ENCODE measurements at regions not wholly inside any gene's neighbourhood (a gene's known extent, or its start where the extent isn't known, plus 50 kb on each side); places are given as distances from the start of the nearest gene placed in this dataset.

DNA sequence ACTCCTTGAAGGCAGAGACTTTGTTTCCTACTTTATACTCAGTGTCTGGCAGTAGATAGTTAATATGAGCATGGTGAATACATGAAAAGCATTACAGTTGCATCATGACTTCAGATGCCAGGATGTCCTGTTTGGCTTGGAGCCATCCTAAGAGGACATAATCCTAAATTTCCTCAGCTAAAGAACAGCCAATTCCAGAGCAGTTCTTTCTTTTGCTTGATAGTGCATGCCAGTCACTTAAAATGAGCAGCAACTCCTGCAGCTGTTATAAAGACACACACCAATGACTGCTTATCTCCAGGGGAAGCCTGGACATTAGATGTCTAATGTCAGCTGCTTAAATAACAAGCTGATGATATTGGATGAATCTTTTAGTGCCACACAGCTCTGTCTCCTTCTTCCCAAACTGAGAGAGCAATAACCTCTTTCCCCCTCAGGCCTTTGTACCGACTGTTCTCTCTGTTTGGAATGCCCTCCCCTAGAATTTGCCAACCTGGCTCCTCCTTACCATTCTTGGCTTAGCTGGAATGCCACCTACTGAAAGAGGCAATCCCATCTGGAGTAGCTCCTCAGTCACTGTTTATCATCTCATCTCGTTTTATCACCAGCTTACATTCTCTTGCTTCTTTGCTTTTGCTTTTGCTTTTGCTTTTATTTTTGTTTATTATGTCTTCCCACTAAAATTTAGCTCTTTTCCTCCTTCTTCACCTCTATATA, 100.8 kb upstream of the USP38 start:
- no peak for DNase-seq

DNA sequence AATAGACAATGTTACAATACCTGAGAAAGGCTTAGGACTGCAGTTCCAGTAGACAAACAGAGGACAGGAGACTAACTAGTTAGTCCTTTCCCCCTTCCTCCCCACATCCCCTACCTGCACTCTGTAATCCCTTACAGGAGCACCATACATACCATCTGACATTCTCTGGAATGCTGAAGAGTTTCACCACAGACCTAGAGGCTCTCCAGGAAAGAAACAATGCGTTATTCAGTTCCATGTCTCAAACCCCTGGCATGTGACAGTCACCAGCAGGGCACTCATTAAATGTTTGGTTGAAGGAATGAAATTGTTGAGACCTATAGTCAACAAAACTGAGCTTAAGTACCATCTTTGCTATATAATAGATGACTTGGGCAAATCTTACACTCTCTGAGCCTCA, 100.2 kb upstream of the USP38 start:
- no peak for DNase-seq

DNA sequence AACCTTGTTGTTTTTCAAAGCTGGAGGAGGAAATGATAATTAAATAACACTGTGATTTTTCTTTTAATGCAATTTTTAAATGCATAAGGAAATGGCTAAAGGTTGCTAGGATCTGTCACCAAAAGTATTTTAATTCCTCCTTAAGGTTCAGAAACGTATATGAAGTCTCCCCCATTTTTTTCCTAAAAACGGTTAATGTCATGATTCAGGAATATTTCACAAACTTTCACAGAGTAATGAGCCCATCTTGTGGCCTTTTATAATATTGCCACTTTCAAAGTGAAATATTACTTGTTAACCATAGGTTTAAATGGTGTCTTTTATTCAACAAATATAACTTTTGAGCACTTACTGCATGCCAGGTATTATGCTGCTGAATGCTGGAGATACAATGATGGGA, 99.5 kb upstream of the USP38 start:
- no peak for DNase-seq

DNA sequence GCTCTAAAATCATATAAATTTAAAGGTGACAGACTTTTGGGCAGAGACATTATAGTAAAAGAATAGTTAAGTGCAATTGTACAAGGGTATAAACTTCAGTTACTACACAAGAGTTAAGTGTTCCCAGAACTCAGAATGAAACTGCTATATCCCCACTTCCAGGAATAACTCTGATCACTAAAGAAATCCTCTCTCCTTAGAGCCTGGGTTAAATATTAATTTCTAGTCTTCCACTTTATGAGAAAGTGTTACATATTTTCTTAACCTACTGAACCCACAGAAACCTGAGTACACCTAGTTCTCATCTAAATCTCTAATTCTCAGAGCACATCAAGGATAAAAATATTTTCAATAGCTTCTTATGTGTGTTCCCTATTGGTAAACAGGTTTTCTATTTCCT, 99.1 kb upstream of the USP38 start:
- DNase-seq: no peak

DNA sequence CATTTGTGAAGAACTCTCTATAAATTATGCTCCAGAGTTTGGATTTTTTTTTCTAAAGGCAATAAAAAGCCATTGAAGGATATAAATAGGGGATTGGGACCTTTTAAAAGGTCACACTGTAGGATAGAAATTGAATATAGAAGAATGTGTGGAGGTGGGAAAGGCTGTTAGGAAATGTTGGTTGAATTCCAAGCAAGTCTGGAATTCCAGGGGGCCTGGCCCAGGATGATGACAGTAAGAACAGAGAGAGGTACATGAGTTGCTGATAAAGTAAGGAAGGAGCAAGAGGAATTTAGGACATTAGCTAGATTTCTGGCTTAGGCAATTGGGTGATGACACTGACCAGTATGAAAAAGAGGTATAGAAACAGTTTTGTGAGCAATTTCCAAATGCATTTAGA, 95.4 kb upstream of the USP38 start:
- no peak for DNase-seq

DNA sequence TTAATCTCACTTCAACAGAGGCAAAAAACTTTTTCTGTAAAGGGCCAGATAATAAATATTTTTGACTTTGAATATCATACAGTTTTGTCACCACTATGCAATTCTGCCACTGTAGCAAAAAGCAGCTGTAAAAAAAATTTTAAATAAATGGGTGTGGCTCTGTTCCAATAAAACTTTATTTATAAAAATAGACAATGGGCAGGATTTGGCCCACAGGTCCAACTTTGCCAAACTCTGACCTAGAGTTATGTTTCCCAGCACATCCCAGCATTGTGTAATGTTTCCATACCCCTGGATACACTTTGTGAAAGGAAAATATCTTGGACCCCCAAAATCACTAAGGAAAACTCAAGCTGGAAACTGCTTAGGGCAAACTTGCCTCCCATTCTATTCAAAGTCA, 94.9 kb upstream of the USP38 start:
- no peak for DNase-seq

DNA sequence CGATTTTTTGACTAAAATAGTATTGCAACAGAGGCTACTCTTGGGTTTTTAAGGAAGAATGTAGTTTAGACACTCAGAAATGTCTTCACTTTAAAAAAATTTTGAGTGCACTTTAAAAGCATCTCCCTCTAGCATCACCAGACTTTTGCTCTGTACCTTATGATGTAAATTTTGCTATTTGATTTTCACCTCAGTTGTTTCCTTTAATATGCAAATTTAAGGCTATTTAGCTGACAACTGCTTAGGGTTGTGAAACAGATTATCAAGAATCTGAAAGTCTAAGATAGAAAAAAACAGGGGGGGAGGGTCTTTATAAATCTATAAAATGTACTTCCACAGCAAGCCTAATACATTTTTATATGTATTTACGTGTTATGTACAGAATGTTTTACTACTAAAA, 92.9 kb upstream of the USP38 start:
- no peak for DNase-seq

DNA sequence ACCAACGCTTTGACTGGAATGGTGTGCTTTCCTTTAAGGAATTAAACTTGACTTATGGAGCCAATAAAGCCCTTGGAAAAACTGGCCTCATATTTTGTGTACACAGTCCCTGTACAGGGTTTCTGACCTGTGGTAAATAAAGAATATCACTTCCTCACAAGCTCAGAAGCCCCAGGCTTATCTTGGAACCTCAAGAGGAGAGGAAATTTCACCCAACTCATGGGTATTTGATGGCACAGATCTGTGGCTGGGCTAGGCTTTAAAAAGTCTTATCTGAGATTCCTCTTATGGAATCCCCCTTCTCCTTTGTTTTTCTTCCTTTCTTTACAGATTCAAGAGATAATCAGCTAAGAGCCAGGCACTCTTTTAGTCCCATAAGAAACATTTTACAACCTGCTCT, 89.3 kb upstream of the USP38 start:
- DNase-seq: no peak

DNA sequence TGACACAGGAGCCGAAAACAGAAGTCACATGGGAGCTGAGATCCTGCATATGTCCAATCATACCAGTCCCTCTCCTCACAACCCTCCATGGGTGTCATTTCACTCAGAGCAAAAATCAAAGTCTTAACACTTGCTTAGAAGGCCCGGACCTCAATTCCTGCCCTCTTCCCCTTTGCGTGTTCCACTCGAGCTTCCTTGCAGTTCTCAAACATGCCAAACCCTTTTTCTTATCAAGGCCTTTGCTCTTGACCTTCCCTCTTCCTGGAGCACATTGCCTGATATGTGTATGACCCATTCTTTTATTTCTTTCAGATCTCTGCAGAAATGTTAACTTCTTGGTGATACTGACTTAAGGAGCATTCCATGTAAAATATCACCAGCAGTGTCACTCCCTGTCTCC, 87.0 kb upstream of the USP38 start:
- DNase-seq: no peak

DNA sequence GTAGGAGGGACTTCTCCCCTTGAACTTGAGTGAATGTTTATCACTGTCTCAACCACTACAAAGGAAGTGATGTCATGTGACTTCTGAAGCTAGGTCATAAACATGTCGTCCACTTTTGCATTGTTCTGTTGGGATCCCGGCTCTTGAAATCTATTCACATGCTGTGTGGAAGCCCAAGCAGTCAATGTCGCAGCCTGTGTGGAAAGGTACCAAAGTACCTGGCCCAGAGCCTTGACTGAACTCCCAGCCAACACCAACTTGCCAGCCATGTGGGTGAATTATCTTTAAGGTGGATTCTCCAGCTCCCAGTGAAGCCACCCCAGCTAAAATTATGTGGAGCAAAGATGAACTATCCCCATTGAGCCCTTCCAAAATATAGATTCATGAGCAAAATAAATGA, 85.0 kb upstream of the USP38 start:
- DNase-seq: no peak

DNA sequence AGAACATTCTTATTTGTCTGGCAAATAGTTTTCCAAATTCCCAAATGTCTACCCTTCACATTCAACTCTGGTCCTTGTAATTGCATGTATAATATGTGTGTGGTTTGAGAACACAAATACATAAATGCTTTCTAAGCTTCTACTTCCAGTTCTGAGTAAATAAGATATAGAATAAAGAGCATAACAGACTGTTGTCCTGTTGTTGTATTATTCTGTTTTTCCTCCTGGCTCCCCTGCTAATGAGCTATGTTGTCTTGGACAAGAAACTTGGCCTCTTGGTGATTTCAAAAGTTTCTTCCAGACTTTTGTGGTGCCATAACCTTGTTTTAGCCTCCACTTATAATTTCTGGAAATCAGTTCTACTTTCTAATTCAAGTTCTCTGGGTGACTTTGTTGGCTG, 75.3 kb upstream of the USP38 start:
- DNase-seq: no peak

DNA sequence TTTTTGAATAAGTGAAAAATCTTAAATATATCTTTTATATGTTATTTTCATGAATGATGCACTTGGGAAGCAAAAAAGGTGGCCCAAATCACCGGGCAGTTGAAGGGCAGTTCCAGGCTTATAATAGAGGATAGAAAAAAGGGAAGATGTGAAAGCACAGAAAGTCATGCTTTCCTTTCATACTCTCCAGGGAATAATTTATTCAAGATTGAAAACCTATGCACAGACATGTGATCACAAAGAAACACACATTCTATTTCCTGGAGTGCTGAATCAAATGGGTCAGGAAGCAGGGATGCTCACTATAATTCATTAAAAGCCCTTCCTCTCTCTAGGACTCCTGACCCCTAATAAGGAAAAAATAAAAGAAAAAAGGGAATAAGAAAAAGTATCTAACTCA, 66.1 kb upstream of the USP38 start:
- no peak for DNase-seq

DNA sequence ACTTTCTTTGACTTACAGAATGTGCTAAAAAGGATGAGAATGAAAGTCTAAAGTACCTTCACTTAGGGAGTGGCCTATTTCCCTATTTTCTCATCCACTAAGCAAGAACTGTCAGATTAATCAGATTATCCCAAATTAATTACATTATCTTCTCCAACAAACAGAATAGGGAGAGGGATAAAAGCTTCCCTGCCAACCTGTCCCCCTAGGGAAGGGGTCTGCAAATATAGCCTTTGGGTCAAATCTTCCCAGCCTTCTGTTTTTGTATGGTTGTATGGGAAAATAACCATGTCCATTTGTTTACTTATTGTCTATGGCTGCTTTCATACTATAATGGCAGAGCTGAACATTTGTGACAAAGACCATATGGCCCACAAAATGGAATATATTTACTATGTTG, 57.1 kb upstream of the USP38 start:
- no peak for DNase-seq

DNA sequence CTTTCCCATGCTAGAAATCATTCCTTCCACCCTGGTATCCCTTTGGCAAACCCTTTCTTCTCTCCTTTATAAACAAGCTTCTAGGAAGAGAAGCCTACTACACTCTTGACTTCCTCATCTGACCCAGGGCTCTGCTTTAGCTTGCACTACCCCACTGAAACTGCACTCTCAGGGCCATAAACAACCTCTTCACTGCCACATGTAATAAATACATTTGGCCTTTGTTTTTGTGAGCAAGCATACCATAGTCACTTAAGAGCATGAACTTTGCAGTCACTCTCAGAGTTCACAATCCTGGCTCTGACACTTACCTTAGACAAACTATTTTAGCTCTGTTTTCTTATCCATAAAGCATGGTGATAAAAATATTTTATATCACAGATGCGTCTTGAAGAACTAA, 50.7 kb upstream of the USP38 start:
- DNase-seq: no peak

Measured in retina (tissue), 1 donor.